ENCODE measurements at regions not wholly inside any gene's neighbourhood (a gene's known extent, or its start where the extent isn't known, plus 50 kb on each side); places are given as distances from the start of the nearest gene placed in this dataset.

DNA sequence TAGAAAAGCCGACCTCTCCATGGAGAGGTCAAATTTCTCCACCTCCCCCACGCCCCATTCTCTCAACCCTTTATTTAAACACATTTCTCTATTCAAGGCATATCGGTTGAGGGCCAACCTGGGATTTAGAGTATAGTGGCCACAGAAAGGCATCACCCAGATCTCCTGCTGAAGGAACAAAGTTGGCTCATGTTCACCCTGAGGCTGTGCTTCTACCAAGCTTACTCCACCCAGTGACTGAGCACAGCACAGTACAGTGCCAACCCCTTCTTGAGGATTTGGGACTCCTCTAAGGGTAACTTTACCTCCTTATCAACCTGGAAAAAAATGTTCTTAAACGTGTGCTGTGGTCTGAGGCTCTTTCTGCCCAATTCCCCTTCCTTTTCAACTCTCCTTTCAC lies 94.0 kb downstream of the CMC2 start:
- no peak for TF ChIP-seq JUNB (IDR thresholded peaks at IDR 0.05; ENCODE audit: unreplicated experiment)
- TF ChIP-seq, protein P1, sequence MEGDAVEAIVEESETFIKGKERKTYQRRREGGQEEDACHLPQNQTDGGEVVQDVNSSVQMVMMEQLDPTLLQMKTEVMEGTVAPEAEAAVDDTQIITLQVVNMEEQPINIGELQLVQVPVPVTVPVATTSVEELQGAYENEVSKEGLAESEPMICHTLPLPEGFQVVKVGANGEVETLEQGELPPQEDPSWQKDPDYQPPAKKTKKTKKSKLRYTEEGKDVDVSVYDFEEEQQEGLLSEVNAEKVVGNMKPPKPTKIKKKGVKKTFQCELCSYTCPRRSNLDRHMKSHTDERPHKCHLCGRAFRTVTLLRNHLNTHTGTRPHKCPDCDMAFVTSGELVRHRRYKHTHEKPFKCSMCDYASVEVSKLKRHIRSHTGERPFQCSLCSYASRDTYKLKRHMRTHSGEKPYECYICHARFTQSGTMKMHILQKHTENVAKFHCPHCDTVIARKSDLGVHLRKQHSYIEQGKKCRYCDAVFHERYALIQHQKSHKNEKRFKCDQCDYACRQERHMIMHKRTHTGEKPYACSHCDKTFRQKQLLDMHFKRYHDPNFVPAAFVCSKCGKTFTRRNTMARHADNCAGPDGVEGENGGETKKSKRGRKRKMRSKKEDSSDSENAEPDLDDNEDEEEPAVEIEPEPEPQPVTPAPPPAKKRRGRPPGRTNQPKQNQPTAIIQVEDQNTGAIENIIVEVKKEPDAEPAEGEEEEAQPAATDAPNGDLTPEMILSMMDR (conservative IDR thresholded peaks at IDR 0.05; ENCODE audit: low read depth in 2 of 2) = no peak

All from GM23338 (cell line).